22Rv1 (cell line): ENCODE measurements at regions not wholly inside any gene's neighbourhood (a gene's known extent, or its start where the extent isn't known, plus 50 kb on each side); places are given as distances from the start of the nearest gene placed in this dataset.

Experiments used
- CTCF ChIP-seq: fragments of 450-650 bp; IDR thresholded peaks from 2 replicates; pipeline ENCODE4 v1.5.1; 2017; ENCODE audit warnings: mild to moderate bottlenecking
- ZFX ChIP-seq: fragments of 450-650 bp; IDR thresholded peaks from 2 replicates; pipeline ENCODE4 v1.6.1; 2017; ENCODE audit warnings: antibody characterized with exemption, borderline replicate concordance

- TF ChIP-seq CTCF (no peak), ZFX (no peak)
Observed at GRCh38 chr6:131362070-131362469, 211.0 kb upstream of the ARG1 start.
